ENCODE measurements at regions not wholly inside any gene's neighbourhood (a gene's known extent, or its start where the extent isn't known, plus 50 kb on each side); places are given as distances from the start of the nearest gene placed in this dataset.

GRCh38 chr16:62549875-62550274 is 513.6 kb upstream of the CDH8 start:
- peak; percentile 89 for DNase-seq (ENCODE audit: low spot score)

- DNase-seq (ENCODE audit: low spot score): no peak
These were observed 511.9 kb upstream of the CDH8 start for GRCh38 chr16:62548095-62548494.

- no peak for DNase-seq (ENCODE audit: low spot score)
These were observed 510.5 kb upstream of the CDH8 start for GRCh38 chr16:62546701-62547100.

GRCh38 chr16:62545039-62545438 is 508.8 kb upstream of the CDH8 start:
- DNase-seq (ENCODE audit: low spot score): no peak

- DNase-seq (ENCODE audit: low spot score): no peak
These were observed 507.3 kb upstream of the CDH8 start for GRCh38 chr16:62543516-62543915.

- DNase-seq (ENCODE audit: low spot score): no peak
These were observed 503.4 kb upstream of the CDH8 start for GRCh38 chr16:62539657-62540056.

GRCh38 chr16:62530426-62530825 is 494.2 kb upstream of the CDH8 start:
- DNase-seq (ENCODE audit: low spot score): no peak

GRCh38 chr16:62516001-62516400 is 479.8 kb upstream of the CDH8 start:
- DNase-seq (ENCODE audit: low spot score): no peak

GRCh38 chr16:62503073-62503472 is 466.8 kb upstream of the CDH8 start:
- DNase-seq (ENCODE audit: low spot score): no peak

- no peak for DNase-seq (ENCODE audit: low spot score)
These were observed 442.7 kb upstream of the CDH8 start for GRCh38 chr16:62478903-62479458.

GRCh38 chr16:62477796-62478195 is 441.6 kb upstream of the CDH8 start:
- no peak for DNase-seq (ENCODE audit: low spot score)

GRCh38 chr16:62475573-62475972 is 439.3 kb upstream of the CDH8 start:
- DNase-seq (ENCODE audit: low spot score): no peak

- DNase-seq (ENCODE audit: low spot score): no peak
These were observed 426.7 kb upstream of the CDH8 start for GRCh38 chr16:62462971-62463370.

- DNase-seq (ENCODE audit: low spot score): no peak
These were observed 414.1 kb upstream of the CDH8 start for GRCh38 chr16:62450291-62450690.

GRCh38 chr16:62445909-62446308 is 409.7 kb upstream of the CDH8 start:
- no peak for DNase-seq (ENCODE audit: low spot score)

- DNase-seq (ENCODE audit: low spot score): no peak
These were observed 388.0 kb upstream of the CDH8 start for GRCh38 chr16:62424206-62424605.

GRCh38 chr16:62408760-62409159 is 372.5 kb upstream of the CDH8 start:
- no peak for DNase-seq (ENCODE audit: low spot score)

GRCh38 chr16:62406387-62406786 is 370.1 kb upstream of the CDH8 start:
- DNase-seq (ENCODE audit: low spot score): no peak

- no peak for DNase-seq (ENCODE audit: low spot score)
These were observed 368.8 kb upstream of the CDH8 start for GRCh38 chr16:62404842-62405611.

- no peak for DNase-seq (ENCODE audit: low spot score)
These were observed 356.5 kb upstream of the CDH8 start for GRCh38 chr16:62392698-62393097.

GRCh38 chr16:62391940-62392339 is 355.7 kb upstream of the CDH8 start:
- DNase-seq (ENCODE audit: low spot score): no peak

- DNase-seq (ENCODE audit: low spot score): no peak
These were observed 354.9 kb upstream of the CDH8 start for GRCh38 chr16:62391134-62391533.

GRCh38 chr16:62390214-62390613 is 354.0 kb upstream of the CDH8 start:
- no peak for DNase-seq (ENCODE audit: low spot score)

GRCh38 chr16:62386411-62386810 is 350.2 kb upstream of the CDH8 start:
- DNase-seq (ENCODE audit: low spot score): no peak
